GF-D8 (cell line): ENCODE measurements at regions not wholly inside any gene's neighbourhood (a gene's known extent, or its start where the extent isn't known, plus 50 kb on each side); places are given as distances from the start of the nearest gene placed in this dataset.
"Not testable (repeated sequence)": the region's sequence is repeated elsewhere in the genome, so short reads cannot be mapped to it uniquely, and the experiment has no call there.

ENCODE experiments used
- DNase-seq: peaks from one replicate; lab custom pipeline; 2025; lab: John Stamatoyannopoulos, UW

DNA sequence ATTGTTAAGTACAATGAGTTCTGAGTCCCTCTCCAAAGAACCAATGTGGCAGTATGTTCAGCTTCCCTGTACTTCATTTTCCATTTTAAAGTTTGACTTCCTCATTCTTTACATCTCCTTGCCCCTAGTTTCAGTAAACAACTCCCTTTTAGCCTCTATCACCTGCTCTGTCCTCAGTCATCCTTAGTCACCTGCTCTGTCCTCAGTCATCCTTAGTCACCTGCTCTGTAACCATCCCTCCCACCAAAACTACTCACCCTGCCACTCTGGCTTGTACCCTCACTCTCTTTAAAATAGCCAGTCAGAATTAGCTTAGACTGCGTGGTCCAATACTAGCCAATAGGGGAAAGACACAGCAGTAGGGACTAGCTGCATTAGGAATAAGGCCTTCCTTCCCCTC, 259.9 kb upstream of the TBL1XR1 start:
- not testable (repeated sequence) for DNase-seq

- DNase-seq: no peak
These were observed 262.1 kb upstream of the TBL1XR1 start for GRCh38 chr3:177459401-177459800.

- DNase-seq: no peak
These were observed 262.8 kb upstream of the TBL1XR1 start for GRCh38 chr3:177460047-177460446.

- no peak for DNase-seq
These were observed 264.5 kb upstream of the TBL1XR1 start for GRCh38 chr3:177461765-177462164.

DNA sequence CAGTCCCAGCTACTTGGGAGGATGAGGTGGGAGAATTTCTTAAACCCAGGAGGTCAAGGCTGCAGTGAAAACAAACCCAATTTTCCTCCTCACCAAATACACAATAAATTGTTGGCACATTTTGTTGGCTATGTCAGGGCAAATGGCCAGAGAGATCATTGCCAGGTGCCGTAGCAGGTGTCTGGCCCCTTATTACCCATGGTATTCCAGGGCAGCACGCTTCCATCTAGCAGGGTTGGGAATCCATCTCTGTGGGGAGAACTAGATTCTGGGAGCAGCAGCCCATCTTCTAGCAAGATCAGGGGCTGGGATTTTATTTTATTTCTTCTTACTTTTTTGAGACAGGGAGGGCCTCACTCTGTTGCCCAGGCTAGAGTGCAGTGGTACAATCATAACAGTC, 266.1 kb upstream of the TBL1XR1 start:
- DNase-seq: not testable (repeated sequence)

GRCh38 chr3:177463863-177464262, 266.6 kb upstream of the TBL1XR1 start:
- DNase-seq: no peak

DNA sequence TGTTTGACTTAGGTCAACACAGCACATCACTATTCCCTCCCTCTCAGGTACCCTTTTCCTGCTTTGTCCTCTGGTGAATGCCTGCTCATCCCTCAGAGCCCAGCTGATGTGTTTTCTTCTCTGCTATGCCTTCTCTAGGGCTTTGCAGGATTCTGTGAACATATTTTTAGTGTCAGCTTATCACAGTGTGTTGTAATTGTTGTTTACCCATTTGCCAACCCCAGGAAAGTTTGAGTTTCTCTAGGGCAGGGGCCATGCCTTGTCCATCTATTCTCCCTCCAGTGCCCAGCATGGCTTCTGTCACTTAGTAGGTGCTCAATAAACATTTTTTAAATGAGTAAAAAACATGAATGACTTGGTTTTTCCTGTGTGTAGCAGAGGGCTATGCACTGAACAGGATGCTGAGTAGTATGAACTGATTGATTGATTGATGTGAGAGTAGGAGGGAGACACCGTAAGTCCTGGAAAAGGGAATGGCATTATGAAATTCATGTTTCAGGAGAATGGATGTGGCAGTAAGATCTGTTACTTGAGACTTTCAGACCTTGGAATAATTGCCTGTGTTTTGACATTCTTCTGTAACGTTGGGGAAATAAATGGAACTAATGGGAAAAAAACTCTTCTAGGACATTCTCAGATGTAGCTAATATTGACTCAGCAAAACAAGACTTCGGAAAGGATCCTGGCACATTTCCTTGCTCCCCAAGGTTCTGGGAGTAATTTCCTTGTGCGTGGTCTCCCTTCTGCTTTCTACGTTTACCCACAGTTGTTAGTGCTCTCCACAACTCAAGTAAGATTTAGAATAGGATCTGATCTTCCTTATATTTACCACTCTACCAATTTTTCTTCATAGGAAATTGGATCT, 267.3 kb upstream of the TBL1XR1 start:
- DNase-seq: no peak

DNA sequence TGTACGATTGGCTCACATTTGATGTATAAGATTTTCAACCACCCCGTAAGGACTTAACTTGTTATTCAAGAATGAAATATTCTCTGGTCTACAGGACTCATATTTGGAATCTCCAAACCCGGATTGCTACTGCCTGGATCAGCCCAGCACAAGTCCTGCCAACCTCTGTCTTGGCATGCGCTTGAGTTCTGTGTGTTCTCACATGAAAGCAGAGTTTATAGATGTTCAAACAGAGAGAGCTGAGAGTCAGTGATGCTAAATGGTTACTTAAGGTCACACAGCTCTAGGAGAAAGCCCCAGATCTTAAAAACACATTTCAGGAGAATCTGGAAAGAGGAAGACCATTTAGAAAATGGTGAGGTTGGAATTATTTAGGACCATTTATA, 268.0 kb upstream of the TBL1XR1 start:
- DNase-seq: no peak

- DNase-seq: no peak
These were observed 268.8 kb upstream of the TBL1XR1 start for GRCh38 chr3:177466074-177466473.

DNA sequence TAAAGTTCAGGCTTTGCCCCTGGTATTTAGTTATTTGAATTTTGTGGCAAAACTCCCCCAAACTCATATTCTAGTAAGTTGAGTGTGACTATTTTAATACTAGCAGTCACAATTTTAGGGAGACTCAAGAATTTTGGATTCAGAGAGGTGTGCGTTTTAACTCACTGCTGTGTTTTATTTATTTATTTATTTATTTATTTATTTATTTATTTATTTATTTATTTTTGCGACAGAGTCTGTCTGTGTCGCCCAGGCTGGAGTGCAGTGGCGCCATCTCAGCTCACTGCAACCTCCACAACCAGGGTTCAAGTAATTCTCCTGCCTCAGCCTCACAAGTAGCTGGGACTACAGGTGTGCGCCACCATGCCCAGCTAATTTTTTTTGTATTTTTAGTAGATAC, 269.3 kb upstream of the TBL1XR1 start:
- not testable (repeated sequence) for DNase-seq

DNA sequence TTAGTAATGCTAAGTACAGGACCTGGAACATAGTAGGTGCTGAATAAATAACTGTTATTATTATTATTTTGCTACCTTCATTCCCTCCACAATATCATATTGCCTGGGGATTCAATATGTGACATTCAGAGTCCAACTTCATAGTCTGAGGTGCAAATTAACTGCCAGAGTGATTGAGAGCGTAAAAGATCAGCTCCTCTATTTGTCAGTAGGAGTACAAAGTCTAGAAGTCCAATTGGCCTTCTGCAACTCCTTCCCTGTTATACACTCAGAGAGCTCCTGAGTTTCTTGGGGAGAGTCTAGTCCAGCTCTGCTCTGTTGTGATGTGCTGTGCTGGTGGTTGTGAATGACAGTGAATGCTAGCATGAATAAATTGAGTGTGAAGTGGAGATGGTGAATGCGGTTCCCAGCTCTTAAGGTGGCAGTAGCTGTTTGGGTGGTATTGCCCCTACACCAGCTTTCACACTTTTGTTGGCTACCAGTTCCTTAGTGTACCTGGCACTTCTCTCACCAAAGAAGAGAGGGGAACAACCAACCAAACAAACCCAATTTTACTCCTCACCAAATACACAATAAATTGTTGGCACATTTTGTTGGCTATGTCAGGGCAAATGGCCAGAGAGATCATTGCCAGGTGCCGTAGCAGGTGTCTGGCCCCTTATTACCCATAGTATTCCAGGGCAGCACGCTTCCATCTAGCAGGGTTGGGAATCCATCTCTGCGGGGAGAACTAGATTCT, 270.1 kb upstream of the TBL1XR1 start:
- no peak for DNase-seq

DNA sequence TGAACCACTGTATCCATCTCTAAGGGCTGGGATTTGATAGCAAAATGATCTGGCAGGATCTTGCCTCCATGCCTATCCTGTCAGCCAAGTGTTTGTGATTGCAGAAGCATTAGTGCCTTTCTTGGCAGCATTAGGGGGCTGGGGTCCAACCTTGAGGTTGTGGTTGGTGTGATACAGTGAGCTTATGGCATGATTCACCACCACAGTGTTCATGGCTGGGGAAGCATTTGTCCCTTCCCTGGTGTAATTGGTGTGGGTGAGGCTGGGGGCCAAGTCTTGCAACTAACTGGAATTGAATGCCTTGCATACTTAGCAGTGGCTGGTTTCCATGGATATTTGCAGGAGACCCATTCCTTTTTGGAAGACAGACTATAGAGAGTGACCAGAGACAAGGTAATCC, 271.0 kb upstream of the TBL1XR1 start:
- no peak for DNase-seq

GRCh38 chr3:177468816-177469215, 271.5 kb upstream of the TBL1XR1 start:
- DNase-seq: no peak

- DNase-seq: no peak
These were observed 271.9 kb upstream of the TBL1XR1 start for GRCh38 chr3:177469216-177469615.

DNA sequence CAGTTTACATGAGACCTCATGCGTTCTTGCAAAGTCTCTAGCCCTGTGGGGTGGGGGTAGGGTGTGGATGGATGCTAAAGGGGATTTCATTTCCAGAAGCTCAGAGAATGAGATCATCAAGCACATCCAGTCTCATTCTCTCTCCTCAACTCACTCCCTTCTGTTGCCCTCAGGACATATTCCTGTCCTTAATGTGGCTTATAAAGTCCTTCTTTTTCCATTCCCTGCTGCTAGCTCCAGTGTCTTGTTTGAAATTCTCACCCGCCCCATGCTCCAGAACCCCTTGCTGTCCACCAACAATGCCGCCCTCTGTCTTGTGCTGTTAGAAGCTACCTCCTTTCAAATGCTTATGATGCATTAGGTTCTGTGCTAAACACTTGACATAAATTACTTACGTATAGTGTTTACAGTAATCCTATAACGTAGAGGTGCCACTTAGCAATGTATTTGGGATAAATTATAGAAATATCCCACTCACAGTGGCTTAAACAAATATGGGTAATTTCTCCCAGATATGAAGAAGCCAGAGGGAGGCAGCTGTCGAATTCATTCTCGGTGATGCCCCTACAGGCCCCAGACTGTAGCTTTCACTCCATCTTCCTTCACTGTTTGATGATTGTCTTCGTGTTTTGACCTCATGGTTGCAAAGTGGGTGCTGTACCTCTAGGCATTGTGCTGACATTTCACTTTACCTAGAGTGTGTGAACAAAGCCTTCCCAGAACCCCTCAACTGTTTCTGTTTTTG, 273.1 kb upstream of the TBL1XR1 start:
- no peak for DNase-seq

- DNase-seq: no peak
These were observed 274.6 kb upstream of the TBL1XR1 start for GRCh38 chr3:177471733-177472480.

- no peak for DNase-seq
These were observed 275.9 kb upstream of the TBL1XR1 start for GRCh38 chr3:177473184-177473583.

- DNase-seq: no peak
These were observed 276.6 kb upstream of the TBL1XR1 start for GRCh38 chr3:177473903-177474302.

DNA sequence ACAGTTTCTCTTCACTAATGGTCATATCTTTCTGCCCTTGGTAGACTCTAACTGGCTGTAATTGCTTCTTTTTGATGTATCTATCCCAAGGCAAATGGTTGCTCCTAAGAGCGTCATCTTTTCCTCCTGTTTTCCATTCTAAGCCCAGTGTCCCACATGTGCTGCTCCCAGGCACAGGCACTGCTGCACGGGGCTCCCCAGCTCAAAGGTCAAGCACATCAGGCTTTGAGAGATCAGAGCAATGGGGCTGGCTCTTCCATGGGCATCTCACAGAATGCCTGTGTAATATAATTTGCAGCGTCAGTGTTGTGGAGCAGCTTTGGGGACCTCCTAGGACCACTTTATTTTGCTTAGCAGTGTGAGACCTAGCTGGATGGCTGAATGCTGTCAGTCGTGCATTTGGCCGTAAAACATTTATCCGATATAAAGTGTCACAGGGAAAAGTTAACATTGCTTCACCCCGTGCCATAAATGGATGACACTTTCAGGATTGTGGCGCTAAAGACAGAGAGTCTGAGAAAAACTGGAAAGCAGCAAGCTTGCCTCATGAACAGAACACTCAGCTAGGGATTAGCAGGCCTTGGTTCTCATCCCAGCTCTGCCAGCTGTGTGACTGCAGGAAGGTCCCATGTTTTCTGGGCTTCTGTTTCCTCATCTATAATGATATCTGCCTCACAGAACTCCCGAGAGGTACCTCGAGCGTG, 277.5 kb upstream of the TBL1XR1 start:
- no peak for DNase-seq

- no peak for DNase-seq
These were observed 278.0 kb upstream of the TBL1XR1 start for GRCh38 chr3:177475356-177475665.

GRCh38 chr3:177476495-177476894, 279.2 kb upstream of the TBL1XR1 start:
- no peak for DNase-seq
